Neural cell (in vitro differentiated cells): ENCODE measurements at regions not wholly inside any gene's neighbourhood (a gene's known extent, or its start where the extent isn't known, plus 50 kb on each side); places are given as distances from the start of the nearest gene placed in this dataset.

Source experiments
- H2AFZ ChIP-seq: fragments of 200-600, 300-800 bp; sonication (generic), shearing (Covaris generic); 2 replicates; pipeline ENCODE4 v1.6.0; 2014; ENCODE audit warnings: low read depth, mild to moderate bottlenecking, antibody characterized with exemption, low read length, moderate library complexity
- H3F3A ChIP-seq: fragments of 200-600 bp; shearing (Covaris generic); 2 replicates; pipeline ENCODE4 v1.6.1; 2016; ENCODE audit warnings: mild to moderate bottlenecking, moderate library complexity, mixed read lengths, antibody characterized with exemption, low read length; ENCODE audit not compliant: insufficient read depth, poor library complexity, severe bottlenecking
- H3K27ac ChIP-seq: fragments of 200-600, 300-800 bp; sonication (generic), shearing (Covaris generic); 2 replicates; pipeline ENCODE4 v1.5.1; 2014; ENCODE audit warnings: mild to moderate bottlenecking, low read length, moderate library complexity
- H3K27me3 ChIP-seq: fragments of 300-800, 200-600 bp; sonication (generic), shearing (Covaris generic); 2 replicates; pipeline ENCODE4 v1.6.0; 2014; ENCODE audit warnings: mild to moderate bottlenecking, low read depth, low read length, moderate library complexity; ENCODE audit not compliant: insufficient read depth
- H3K36me3 ChIP-seq: fragments of 300-800, 200-600 bp; sonication (generic), shearing (Covaris generic); 2 replicates; pipeline ENCODE4 v1.5.1; 2014; ENCODE audit warnings: mild to moderate bottlenecking, antibody characterized with exemption, low read length, moderate library complexity; ENCODE audit not compliant: insufficient read depth
- H3K4me2 ChIP-seq: fragments of 300-800, 200-600 bp; sonication (generic), shearing (Covaris generic); 2 replicates; pipeline ENCODE4 v1.6.0; 2014; ENCODE audit warnings: mild to moderate bottlenecking, low read length
- H3K4me3 ChIP-seq: fragments of 300-800, 200-600 bp; sonication (generic), shearing (Covaris generic); 2 replicates; pipeline ENCODE4 v1.5.1; 2014; ENCODE audit warnings: mild to moderate bottlenecking, low read length, moderate library complexity
- H3K79me2 ChIP-seq: fragments of 200-600 bp; shearing (Covaris generic); replicated peaks from 2 replicates; pipeline ENCODE4 v1.6.0; 2014; ENCODE audit warnings: mild to moderate bottlenecking, low read length, moderate library complexity; ENCODE audit not compliant: insufficient read depth
- H3K9ac ChIP-seq: fragments of 300-800, 200-600 bp; sonication (generic), shearing (Covaris generic); 2 replicates; pipeline ENCODE4 v1.6.1; 2016; ENCODE audit warnings: mild to moderate bottlenecking, low read length, mixed read lengths
- H3K9me2 ChIP-seq: fragments of 200-600 bp; shearing (Covaris generic); 2 replicates; pipeline ENCODE4 v1.6.1; 2016; ENCODE audit warnings: mild to moderate bottlenecking, low read length, mixed read lengths; ENCODE audit not compliant: insufficient read depth
- H3K9me3 ChIP-seq: fragments of 200-600, 300-800 bp; sonication (generic), shearing (Covaris generic); 2 replicates; pipeline ENCODE4 v1.6.1; 2016; ENCODE audit warnings: mild to moderate bottlenecking, mixed run types, low read length, moderate library complexity, mixed read lengths
- H4K20me1 ChIP-seq: fragments of 200-600 bp; shearing (Covaris generic); 2 replicates; pipeline ENCODE4 v1.6.1; 2016; ENCODE audit warnings: mild to moderate bottlenecking, mixed run types; ENCODE audit not compliant: insufficient read depth
- EP300 ChIP-seq: fragments of 450-650 bp; conservative IDR thresholded peaks from 2 replicates; pipeline ENCODE4 v1.6.1; 2014; ENCODE audit warnings: antibody characterized with exemption, mild to moderate bottlenecking, moderate library complexity; ENCODE audit not compliant: poor library complexity, severe bottlenecking
- EZH2 ChIP-seq: fragments of 200-600, 300-800 bp; shearing (Covaris generic), sonication (generic); IDR thresholded peaks from 2 replicates; pipeline ENCODE4 v1.6.1; 2014; ENCODE audit warnings: antibody characterized with exemption, low read length, borderline replicate concordance, mild to moderate bottlenecking; ENCODE audit not compliant: insufficient read depth, poor library complexity, severe bottlenecking
- MXI1 ChIP-seq: fragments of 450-650 bp; conservative IDR thresholded peaks from 2 replicates; pipeline ENCODE4 v1.6.1; 2014; ENCODE audit warnings: antibody characterized with exemption, mild to moderate bottlenecking; ENCODE audit not compliant: poor library complexity, severe bottlenecking
- RAD21 ChIP-seq: fragments of 450-650 bp; conservative IDR thresholded peaks from 2 replicates; pipeline ENCODE4 v1.6.1; 2014; ENCODE audit warnings: antibody characterized with exemption, mild to moderate bottlenecking, moderate library complexity
- SMC3 ChIP-seq: fragments of 450-650 bp; conservative IDR thresholded peaks from 2 replicates; pipeline ENCODE4 v1.6.1; 2014; ENCODE audit warnings: antibody characterized with exemption, mild to moderate bottlenecking, moderate library complexity; ENCODE audit not compliant: poor library complexity
- TAF1 ChIP-seq: IDR thresholded peaks from 2 replicates; pipeline ENCODE4 v1.6.1; 2012; ENCODE audit warnings: low read depth
- TF ChIP-seq, protein P1 (sequence below): IDR thresholded peaks from 2 replicates; pipeline ENCODE4 v1.6.1; 2012; ENCODE audit warnings: borderline replicate concordance
- TF ChIP-seq, protein P2 (sequence below): fragments of 450-650 bp; IDR thresholded peaks from 2 replicates; pipeline ENCODE4 v1.5.1; 2014; ENCODE audit warnings: antibody characterized with exemption, mild to moderate bottlenecking, moderate library complexity; ENCODE audit not compliant: poor library complexity, severe bottlenecking

DNA sequence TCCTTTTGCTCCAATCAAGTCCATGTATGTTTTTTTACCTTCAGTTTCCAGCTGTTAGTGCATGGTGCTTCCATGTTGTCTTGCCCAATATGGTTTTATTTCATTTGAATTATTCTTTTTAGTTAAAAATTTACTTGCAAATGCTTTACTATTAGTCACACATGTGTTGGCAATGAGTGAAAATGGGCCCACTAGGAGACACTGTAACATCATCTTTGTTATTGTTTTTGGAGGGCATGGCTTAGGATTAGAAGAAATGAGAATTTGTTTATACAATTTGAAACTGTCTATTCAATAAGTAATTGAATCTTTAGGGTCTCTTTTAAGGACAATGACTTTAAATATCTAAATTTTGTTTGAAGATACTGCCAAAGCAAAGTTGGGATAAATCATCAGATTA is 133.7 kb downstream of the BRMS1L start:
- Histone ChIP-seq H4K20me1 (no peaks in the 10 kb centered on the region), H3K27me3 (no peaks in the 10 kb centered on the region), H2AFZ (no peak overlapping the region), H3K9me3 (no peaks in the 10 kb centered on the region), H3K4me3 (no peak overlapping the region), H3K9me2 (no peaks in the 10 kb centered on the region), H3K9ac (no peak overlapping the region), H3K36me3 (no peaks in the 10 kb centered on the region), H3K4me2 (no peak overlapping the region), H3K27ac (no peak overlapping the region), H3F3A (no peaks in the 10 kb centered on the region), H3K79me2 (no peaks in the 10 kb centered on the region)
- TF ChIP-seq, protein P1, sequence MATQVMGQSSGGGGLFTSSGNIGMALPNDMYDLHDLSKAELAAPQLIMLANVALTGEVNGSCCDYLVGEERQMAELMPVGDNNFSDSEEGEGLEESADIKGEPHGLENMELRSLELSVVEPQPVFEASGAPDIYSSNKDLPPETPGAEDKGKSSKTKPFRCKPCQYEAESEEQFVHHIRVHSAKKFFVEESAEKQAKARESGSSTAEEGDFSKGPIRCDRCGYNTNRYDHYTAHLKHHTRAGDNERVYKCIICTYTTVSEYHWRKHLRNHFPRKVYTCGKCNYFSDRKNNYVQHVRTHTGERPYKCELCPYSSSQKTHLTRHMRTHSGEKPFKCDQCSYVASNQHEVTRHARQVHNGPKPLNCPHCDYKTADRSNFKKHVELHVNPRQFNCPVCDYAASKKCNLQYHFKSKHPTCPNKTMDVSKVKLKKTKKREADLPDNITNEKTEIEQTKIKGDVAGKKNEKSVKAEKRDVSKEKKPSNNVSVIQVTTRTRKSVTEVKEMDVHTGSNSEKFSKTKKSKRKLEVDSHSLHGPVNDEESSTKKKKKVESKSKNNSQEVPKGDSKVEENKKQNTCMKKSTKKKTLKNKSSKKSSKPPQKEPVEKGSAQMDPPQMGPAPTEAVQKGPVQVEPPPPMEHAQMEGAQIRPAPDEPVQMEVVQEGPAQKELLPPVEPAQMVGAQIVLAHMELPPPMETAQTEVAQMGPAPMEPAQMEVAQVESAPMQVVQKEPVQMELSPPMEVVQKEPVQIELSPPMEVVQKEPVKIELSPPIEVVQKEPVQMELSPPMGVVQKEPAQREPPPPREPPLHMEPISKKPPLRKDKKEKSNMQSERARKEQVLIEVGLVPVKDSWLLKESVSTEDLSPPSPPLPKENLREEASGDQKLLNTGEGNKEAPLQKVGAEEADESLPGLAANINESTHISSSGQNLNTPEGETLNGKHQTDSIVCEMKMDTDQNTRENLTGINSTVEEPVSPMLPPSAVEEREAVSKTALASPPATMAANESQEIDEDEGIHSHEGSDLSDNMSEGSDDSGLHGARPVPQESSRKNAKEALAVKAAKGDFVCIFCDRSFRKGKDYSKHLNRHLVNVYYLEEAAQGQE = no peak
- peak; percentile 28 for TF ChIP-seq RAD21

DNA sequence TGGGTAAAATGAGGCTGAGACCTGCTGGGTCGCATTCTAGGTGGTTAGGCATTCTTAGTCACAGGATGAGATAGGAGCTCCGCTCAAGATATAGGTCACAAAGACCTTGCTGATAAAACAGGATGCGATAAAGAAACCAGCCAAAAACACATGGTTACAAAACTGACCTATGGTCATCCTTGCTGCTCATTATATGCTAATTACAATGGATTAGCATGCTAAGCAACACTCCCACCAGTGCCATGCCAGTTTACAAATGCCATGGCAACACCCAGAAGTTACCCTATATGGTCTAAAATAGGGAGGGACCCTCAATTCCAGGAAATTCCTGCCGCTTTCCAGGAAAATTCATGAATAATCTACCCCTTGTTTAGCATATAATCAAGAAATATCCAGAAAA is 132.4 kb downstream of the BRMS1L start:
- no peaks in the 10 kb centered on the region for H3F3A ChIP-seq
- H3K36me3 ChIP-seq = no peaks in the 10 kb centered on the region
- no peak for TF ChIP-seq EP300
- TF ChIP-seq SMC3 = no peak
- TF ChIP-seq EZH2 = no peak
- no peak for TF ChIP-seq MXI1
- no peak for TF ChIP-seq RAD21
- no peaks in the 10 kb centered on the region for H3K79me2 ChIP-seq
- H3K4me2 ChIP-seq = no peak overlapping the region
- no peaks in the 10 kb centered on the region for H4K20me1 ChIP-seq
- H3K4me3 ChIP-seq = no peak overlapping the region
- no peaks in the 10 kb centered on the region for H3K27me3 ChIP-seq
- no peaks in the 10 kb centered on the region for H3K9me2 ChIP-seq
- H2AFZ ChIP-seq = no peak overlapping the region
- H3K9ac ChIP-seq = no peak overlapping the region
- H3K9me3 ChIP-seq = no peaks in the 10 kb centered on the region
- H3K27ac ChIP-seq = no peak overlapping the region

DNA sequence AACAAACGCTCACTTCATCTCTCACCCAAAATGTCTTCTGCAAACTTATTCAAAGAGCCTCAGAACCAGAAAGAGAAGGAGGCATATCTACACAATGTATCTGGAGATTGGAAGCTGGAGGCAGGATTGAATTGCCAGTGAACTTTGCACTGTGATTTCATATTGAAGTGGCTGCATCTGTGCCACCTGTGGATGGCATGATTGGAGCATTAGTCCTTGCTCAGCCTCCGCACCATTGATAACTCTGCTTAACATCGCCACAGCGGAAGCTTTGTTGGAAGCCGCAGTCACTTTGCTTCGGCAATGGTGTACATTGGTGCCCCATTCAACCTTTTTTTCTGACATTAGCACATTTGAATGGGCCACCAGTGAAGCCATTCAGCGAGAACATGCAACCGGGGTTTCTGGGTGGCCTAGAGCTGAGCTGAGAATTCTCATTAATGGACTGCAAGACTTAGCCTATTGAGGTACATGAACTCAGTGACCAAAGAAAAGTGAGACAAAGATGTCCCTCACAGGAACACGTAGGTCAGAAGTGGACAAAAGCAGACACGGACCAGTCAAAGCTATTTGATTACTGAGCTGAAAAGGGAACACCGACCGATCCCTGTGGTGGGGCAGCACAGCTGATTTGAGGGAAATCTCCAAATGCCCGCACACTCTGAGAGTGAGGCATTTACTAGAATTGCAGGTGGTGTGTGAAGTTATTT is 130.4 kb downstream of the BRMS1L start:
- H3K4me3 ChIP-seq = no peak overlapping the region
- no peak overlapping the region for H3K4me2 ChIP-seq
- no peak for TF ChIP-seq MXI1
- TF ChIP-seq TAF1 = no peak
- TF ChIP-seq SMC3 = no peak
- TF ChIP-seq, protein P1 = no peak
- TF ChIP-seq EZH2 = no peak
- TF ChIP-seq, protein P2, sequence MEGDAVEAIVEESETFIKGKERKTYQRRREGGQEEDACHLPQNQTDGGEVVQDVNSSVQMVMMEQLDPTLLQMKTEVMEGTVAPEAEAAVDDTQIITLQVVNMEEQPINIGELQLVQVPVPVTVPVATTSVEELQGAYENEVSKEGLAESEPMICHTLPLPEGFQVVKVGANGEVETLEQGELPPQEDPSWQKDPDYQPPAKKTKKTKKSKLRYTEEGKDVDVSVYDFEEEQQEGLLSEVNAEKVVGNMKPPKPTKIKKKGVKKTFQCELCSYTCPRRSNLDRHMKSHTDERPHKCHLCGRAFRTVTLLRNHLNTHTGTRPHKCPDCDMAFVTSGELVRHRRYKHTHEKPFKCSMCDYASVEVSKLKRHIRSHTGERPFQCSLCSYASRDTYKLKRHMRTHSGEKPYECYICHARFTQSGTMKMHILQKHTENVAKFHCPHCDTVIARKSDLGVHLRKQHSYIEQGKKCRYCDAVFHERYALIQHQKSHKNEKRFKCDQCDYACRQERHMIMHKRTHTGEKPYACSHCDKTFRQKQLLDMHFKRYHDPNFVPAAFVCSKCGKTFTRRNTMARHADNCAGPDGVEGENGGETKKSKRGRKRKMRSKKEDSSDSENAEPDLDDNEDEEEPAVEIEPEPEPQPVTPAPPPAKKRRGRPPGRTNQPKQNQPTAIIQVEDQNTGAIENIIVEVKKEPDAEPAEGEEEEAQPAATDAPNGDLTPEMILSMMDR = no peak
- no peak for TF ChIP-seq EP300
- TF ChIP-seq RAD21 = no peak
- H3K9ac ChIP-seq = no peak overlapping the region
- H3K36me3 ChIP-seq = no peaks in the 10 kb centered on the region
- no peaks in the 10 kb centered on the region for H3K9me2 ChIP-seq
- H2AFZ ChIP-seq = no peak overlapping the region
- H3K79me2 ChIP-seq = no peaks in the 10 kb centered on the region
- H3K27ac ChIP-seq = no peak overlapping the region
- H3K9me3 ChIP-seq = no peaks in the 10 kb centered on the region
- H3F3A ChIP-seq = no peaks in the 10 kb centered on the region
- no peaks in the 10 kb centered on the region for H4K20me1 ChIP-seq
- H3K27me3 ChIP-seq = no peaks in the 10 kb centered on the region
